ENCODE measurements at regions not wholly inside any gene's neighbourhood (a gene's known extent, or its start where the extent isn't known, plus 50 kb on each side); places are given as distances from the start of the nearest gene placed in this dataset.

- DNase-seq, result no peak
These were observed 52.6 kb upstream of the NID2 start for GRCh38 chr14:52121441-52121840.

GRCh38 chr14:52119030-52119429 lies 50.2 kb upstream of the NID2 start:
- no peak for DNase-seq

All from hematopoietic multipotent progenitor cell treated with erythropoietin and hydrocortisone succinate and interleukin-3 and kit ligand, for 6 days (in vitro differentiated cells).